ENCODE measurements at regions not wholly inside any gene's neighbourhood (a gene's known extent, or its start where the extent isn't known, plus 50 kb on each side); places are given as distances from the start of the nearest gene placed in this dataset.

- no peak for TF ChIP-seq PATZ1 (tag by site-specific recombination; IDR thresholded peaks at IDR 0.05)
- no peak for TF ChIP-seq ZBTB6 (tag by site-specific recombination; IDR thresholded peaks at IDR 0.05)
- TF ChIP-seq ZNF354C (tag by site-specific recombination; IDR thresholded peaks at IDR 0.05; ENCODE audit: borderline replicate concordance, low read depth), result no peak
- TF ChIP-seq HOXC10 (CRISPR knock-in tag; IDR thresholded peaks at IDR 0.05), result no peak
- no peak for TF ChIP-seq AEBP2 (tag by site-specific recombination; IDR thresholded peaks at IDR 0.05; ENCODE audit: borderline replicate concordance)
- TF ChIP-seq ZNF366 (tag by site-specific recombination; conservative IDR thresholded peaks at IDR 0.05), result no peak
Observed at GRCh38 chr14:104286496-104286895, 148.1 kb downstream of the KIF26A start (continued).

GRCh38 chr14:104287301-104288009 lies 149.1 kb downstream of the KIF26A start:
- no peaks in the 10 kb centered on the region for H3K9me3 ChIP-seq (ENCODE audit: control insufficient read depth, insufficient read depth, low read depth, low read length)
- H3K27ac ChIP-seq (ENCODE audit: extremely low read depth, low read depth, low read length), result no peak overlapping the region
- ChIA-PET CTCF (no interaction called here), POLR2A (no interaction called here)
- no peaks in the 10 kb centered on the region for H3K36me3 ChIP-seq (ENCODE audit: control insufficient read depth in 2 of 2, insufficient read depth in 1 of 2, low read length in 2 of 2)
- no peak overlapping the region for H3K4me3 ChIP-seq (ENCODE audit: low read depth, low read length)
- no peak for TF ChIP-seq ZBTB10 (tag by site-specific recombination; IDR thresholded peaks at IDR 0.05)
- TF ChIP-seq ZNF548 (tag by site-specific recombination; IDR thresholded peaks at IDR 0.05), result no peak
- no peak for TF ChIP-seq GFI1B (tag by site-specific recombination; IDR thresholded peaks at IDR 0.05)
- no peak for TF ChIP-seq ZNF416 (tag by site-specific recombination; IDR thresholded peaks at IDR 0.05)
- TF ChIP-seq GLI2 (tag by site-specific recombination; IDR thresholded peaks at IDR 0.05; ENCODE audit: borderline replicate concordance, low read depth), result no peak
- no peak for TF ChIP-seq ZNF624 (tag by site-specific recombination; IDR thresholded peaks at IDR 0.05)
- no peak for TF ChIP-seq ZNF660 (tag by site-specific recombination; IDR thresholded peaks at IDR 0.05)
- no peak for TF ChIP-seq ZBTB44 (tag by site-specific recombination; IDR thresholded peaks at IDR 0.05)
- TF ChIP-seq ZNF776 (tag by site-specific recombination; IDR thresholded peaks at IDR 0.05; ENCODE audit: borderline replicate concordance), result no peak
- no peak for TF ChIP-seq ZNF645 (tag by site-specific recombination; IDR thresholded peaks at IDR 0.05)
- no peak for TF ChIP-seq ZBTB8A (tag by site-specific recombination; IDR thresholded peaks at IDR 0.05)
- TF ChIP-seq ZNF76 (tag by site-specific recombination; IDR thresholded peaks at IDR 0.05; ENCODE audit: borderline replicate concordance, low read depth), result no peak
- no peak for TF ChIP-seq PATZ1 (tag by site-specific recombination; IDR thresholded peaks at IDR 0.05)
- no peak for TF ChIP-seq ZNF544 (tag by site-specific recombination; IDR thresholded peaks at IDR 0.05)
- H3K4me1 ChIP-seq (ENCODE audit: control insufficient read depth, insufficient read depth, low read length), result no peaks in the 10 kb centered on the region

Data from HEK293 (cell line).